ENCODE measurements at regions not wholly inside any gene's neighbourhood (a gene's known extent, or its start where the extent isn't known, plus 50 kb on each side); places are given as distances from the start of the nearest gene placed in this dataset.
A peak's percentile ranks its signal among the peaks of the same experiment; 100 is the strongest.

- Histone ChIP-seq H2AFZ (ENCODE audit: low read depth) (no peak overlapping the region), H3K79me2 (ENCODE audit: insufficient read depth) (no peaks in the 10 kb centered on the region), H4K20me1 (ENCODE audit: insufficient read depth) (no peaks in the 10 kb centered on the region), H3K27ac (ENCODE audit: low read depth in 2 of 2, low read length in 1 of 2) (no peak overlapping the region), H3K9me2 (no peaks in the 10 kb centered on the region; the same call in 1 of the 2 replicates), H3K9me3 (no peaks in the 10 kb centered on the region; the same call in 1 of the 2 replicates), H3F3A (replicated peaks; ENCODE audit: insufficient read depth) (no peaks in the 10 kb centered on the region), H3K4me3 (ENCODE audit: low read depth in 2 of 2, low read length in 1 of 2) (no peak overlapping the region), H3K36me3 (replicated peaks in 1 of 2; ENCODE audit: control insufficient read depth in 1 of 2, insufficient read depth in 2 of 2, low read length in 1 of 2) (no peaks in the 10 kb centered on the region), H3K27me3 (ENCODE audit: insufficient read depth) (no peaks in the 10 kb centered on the region), H3K9ac (no peak overlapping the region), H3K4me1 (ENCODE audit: control insufficient read depth in 1 of 2, insufficient read depth in 2 of 2, low read depth in 1 of 2, low read length in 1 of 2) (no peaks in the 10 kb centered on the region), H3K4me2 (no peak overlapping the region)
- ChIA-PET POLR2A (no interaction called here), CTCF (no interaction called here)
- 3% methylated on average over 4 of the region's 4 CpGs for WGBS (ENCODE audit: low lambda C conversion rate)
- DNase-seq = no peak
- TF ChIP-seq YY1 (IDR thresholded peaks at IDR 0.05; ENCODE audit: low read depth) (no peak), RXRA (IDR thresholded peaks at IDR 0.05; ENCODE audit: borderline replicate concordance, low read depth) (no peak), EZH2phosphoT487 (IDR thresholded peaks at IDR 0.05; ENCODE audit: borderline replicate concordance, low read depth) (no peak), FOXM1 (IDR thresholded peaks at IDR 0.05; ENCODE audit: low read depth) (no peak), CHD2 (IDR thresholded peaks at IDR 0.05; ENCODE audit: low read length, partially characterized antibody) (no peak), SMC3 (IDR thresholded peaks at IDR 0.05; ENCODE audit: low read depth, low read length) (no peak), TCF12 (IDR thresholded peaks at IDR 0.05) (no peak), MAX (IDR thresholded peaks at IDR 0.05; ENCODE audit: low read depth) (no peak), FOXJ3 (CRISPR knock-in tag; IDR thresholded peaks at IDR 0.05) (no peak), ELF1 (IDR thresholded peaks at IDR 0.05) (no peak), MEF2A (IDR thresholded peaks at IDR 0.05; ENCODE audit: borderline replicate concordance, low read depth) (no peak), RFX5 (IDR thresholded peaks at IDR 0.05; ENCODE audit: low read length) (no peak), NFIC (IDR thresholded peaks at IDR 0.05; ENCODE audit: borderline replicate concordance) (no peak)
- TF ChIP-seq, protein P1, sequence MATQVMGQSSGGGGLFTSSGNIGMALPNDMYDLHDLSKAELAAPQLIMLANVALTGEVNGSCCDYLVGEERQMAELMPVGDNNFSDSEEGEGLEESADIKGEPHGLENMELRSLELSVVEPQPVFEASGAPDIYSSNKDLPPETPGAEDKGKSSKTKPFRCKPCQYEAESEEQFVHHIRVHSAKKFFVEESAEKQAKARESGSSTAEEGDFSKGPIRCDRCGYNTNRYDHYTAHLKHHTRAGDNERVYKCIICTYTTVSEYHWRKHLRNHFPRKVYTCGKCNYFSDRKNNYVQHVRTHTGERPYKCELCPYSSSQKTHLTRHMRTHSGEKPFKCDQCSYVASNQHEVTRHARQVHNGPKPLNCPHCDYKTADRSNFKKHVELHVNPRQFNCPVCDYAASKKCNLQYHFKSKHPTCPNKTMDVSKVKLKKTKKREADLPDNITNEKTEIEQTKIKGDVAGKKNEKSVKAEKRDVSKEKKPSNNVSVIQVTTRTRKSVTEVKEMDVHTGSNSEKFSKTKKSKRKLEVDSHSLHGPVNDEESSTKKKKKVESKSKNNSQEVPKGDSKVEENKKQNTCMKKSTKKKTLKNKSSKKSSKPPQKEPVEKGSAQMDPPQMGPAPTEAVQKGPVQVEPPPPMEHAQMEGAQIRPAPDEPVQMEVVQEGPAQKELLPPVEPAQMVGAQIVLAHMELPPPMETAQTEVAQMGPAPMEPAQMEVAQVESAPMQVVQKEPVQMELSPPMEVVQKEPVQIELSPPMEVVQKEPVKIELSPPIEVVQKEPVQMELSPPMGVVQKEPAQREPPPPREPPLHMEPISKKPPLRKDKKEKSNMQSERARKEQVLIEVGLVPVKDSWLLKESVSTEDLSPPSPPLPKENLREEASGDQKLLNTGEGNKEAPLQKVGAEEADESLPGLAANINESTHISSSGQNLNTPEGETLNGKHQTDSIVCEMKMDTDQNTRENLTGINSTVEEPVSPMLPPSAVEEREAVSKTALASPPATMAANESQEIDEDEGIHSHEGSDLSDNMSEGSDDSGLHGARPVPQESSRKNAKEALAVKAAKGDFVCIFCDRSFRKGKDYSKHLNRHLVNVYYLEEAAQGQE (IDR thresholded peaks at IDR 0.05; ENCODE audit: low read depth, low read length) = no peak
Measured at GRCh38 chr3:165259541-165260193, 63.5 kb upstream of the SLITRK3 start.

- H3K9ac ChIP-seq = no peak overlapping the region
- H3K9me2 ChIP-seq = no peaks in the 10 kb centered on the region; the same call in 1 of the 2 replicates
- TF ChIP-seq FOSL2 (IDR thresholded peaks at IDR 0.05; ENCODE audit: borderline replicate concordance, low read depth) (no peak), CTCF (IDR thresholded peaks at IDR 0.05) (peak; percentile 32)
- H3K4me2 ChIP-seq = no peak overlapping the region
- WGBS (ENCODE audit: low lambda C conversion rate) = 5% methylated on average over 2 of the region's 2 CpGs
- no peaks in the 10 kb centered on the region; the same call in 1 of the 2 replicates for H3K9me3 ChIP-seq
- no peak overlapping the region for H2AFZ ChIP-seq (ENCODE audit: low read depth)
- H4K20me1 ChIP-seq (ENCODE audit: insufficient read depth) = no peaks in the 10 kb centered on the region
- no peaks in the 10 kb centered on the region for H3K36me3 ChIP-seq (replicated peaks in 1 of 2; ENCODE audit: control insufficient read depth in 1 of 2, insufficient read depth in 2 of 2, low read length in 1 of 2)
- H3K79me2 ChIP-seq (ENCODE audit: insufficient read depth) = no peaks in the 10 kb centered on the region
- no peak overlapping the region for H3K4me3 ChIP-seq (ENCODE audit: low read depth in 2 of 2, low read length in 1 of 2)
- no peaks in the 10 kb centered on the region for H3K4me1 ChIP-seq (ENCODE audit: control insufficient read depth in 1 of 2, insufficient read depth in 2 of 2, low read depth in 1 of 2, low read length in 1 of 2)
- POLR2A ChIA-PET = no interaction called here
- H3K27me3 ChIP-seq (ENCODE audit: insufficient read depth) = no peaks in the 10 kb centered on the region
- CTCF ChIA-PET = interaction anchor here (0.6 kb wide), 2 partner anchors 8 to 101 kb away, joined by 3 read pairs; no protein-coding TSS in a partner anchor
- H3K27ac ChIP-seq (ENCODE audit: low read depth in 2 of 2, low read length in 1 of 2) = no peak overlapping the region
- no peak for DNase-seq
- H3F3A ChIP-seq (replicated peaks; ENCODE audit: insufficient read depth) = no peaks in the 10 kb centered on the region
Measured at GRCh38 chr3:165256554-165257065, 60.4 kb upstream of the SLITRK3 start.

Data from SK-N-SH (cell line).